ENCODE measurements at regions not wholly inside any gene's neighbourhood (a gene's known extent, or its start where the extent isn't known, plus 50 kb on each side); places are given as distances from the start of the nearest gene placed in this dataset.

GRCh38 chr1:79478160-79478559 lies 471.6 kb upstream of the ADGRL4 start:
- H3K27me3 ChIP-seq = no peaks in the 10 kb centered on the region
- DNase-seq = no peak
- no peaks in the 10 kb centered on the region for H3K9me3 ChIP-seq (replicated peaks)

DNA sequence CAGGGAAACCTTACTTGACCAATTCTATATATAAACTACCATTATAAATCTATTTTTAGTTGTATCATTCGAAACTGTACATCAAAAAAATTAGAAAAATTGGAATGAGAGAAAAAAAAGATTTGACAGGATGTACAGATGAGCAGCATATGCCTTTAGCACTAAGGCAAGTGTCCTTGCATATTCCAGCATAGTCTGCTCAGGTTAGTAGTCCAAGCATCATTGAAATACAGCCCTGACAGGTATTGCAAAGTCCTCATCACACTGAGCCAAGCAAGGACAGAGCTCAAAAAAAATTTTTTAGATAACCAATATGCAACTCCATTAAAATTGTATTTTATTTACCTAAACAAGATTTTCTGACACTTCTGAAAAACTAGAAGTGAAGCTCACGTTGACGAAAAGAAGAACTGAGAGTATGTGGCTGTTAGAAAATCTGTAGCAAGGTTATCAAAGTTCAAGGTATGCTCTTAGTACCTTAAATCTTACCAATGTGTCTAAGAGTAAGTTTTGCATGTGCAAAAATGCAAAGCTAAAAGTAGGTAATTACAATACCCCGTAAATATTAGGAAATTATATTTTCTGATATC lies 465.6 kb upstream of the ADGRL4 start:
- Histone ChIP-seq H3K9me3 (replicated peaks) (no peaks in the 10 kb centered on the region), H3K4me1 (no peaks in the 10 kb centered on the region), H3K27me3 (no peaks in the 10 kb centered on the region), H3K36me3 (no peaks in the 10 kb centered on the region), H3K27ac (no peak overlapping the region), H3K4me3 (no peak overlapping the region)
- no peak for DNase-seq

More at GRCh38 chr1:79478160-79478559, 471.6 kb upstream of the ADGRL4 start:
- H3K4me3 ChIP-seq = no peak overlapping the region
- H3K36me3 ChIP-seq = no peaks in the 10 kb centered on the region
- no peaks in the 10 kb centered on the region for H3K4me1 ChIP-seq
- no peak overlapping the region for H3K27ac ChIP-seq

DNA sequence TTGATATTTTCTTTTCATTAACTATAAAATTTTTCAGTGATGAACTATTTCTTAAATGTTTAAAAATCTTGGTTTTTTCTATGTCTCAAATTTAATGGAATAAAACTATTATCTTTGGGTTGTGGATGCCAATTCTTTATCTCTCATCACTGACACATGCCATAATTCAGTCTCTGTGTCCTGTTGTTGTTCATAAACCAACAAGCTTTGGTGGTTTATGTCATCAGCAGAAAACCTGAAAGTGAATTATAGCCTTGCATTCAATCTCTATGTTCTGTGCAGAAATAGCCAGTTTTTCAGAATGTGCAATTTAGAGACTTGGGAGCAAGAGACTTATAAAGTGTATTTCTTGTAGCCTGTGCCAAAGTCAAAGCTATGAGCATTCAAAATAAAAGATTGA lies 462.6 kb upstream of the ADGRL4 start:
- Histone ChIP-seq H3K4me3 (no peak overlapping the region), H3K36me3 (no peaks in the 10 kb centered on the region), H3K27ac (no peak overlapping the region), H3K9me3 (replicated peaks) (no peaks in the 10 kb centered on the region), H3K27me3 (no peaks in the 10 kb centered on the region), H3K4me1 (no peaks in the 10 kb centered on the region)
- DNase-seq = no peak

DNA sequence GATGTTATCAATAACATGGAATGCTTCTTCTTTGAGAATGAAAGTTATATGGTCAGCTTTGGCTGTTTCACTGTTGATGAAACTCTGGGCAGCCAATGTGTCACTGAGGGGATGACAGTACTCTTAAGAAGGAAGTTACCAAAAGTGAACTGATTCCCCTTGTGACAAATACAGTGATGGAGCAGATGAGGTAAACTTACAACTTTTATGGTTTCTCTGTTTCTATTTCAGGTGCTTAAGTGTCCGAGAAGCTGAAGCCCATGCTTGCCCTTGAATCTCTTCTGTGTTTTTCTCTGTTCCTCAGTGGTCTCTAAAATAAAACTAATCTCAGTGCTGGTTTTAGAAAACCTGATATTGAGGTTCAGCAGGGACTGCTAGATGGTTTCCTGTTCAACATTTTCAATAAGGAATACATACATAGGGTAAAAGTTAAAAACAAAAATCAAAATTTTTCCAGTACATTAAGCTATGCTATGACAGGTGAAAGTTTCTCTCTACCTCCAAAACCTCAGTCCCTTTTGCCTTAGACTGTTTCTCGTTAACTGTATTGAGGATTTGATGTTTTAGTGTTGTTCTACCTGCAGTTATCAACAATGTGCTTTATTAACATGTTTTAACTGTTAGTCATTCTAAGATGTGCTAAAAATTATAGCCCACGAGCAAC lies 454.4 kb upstream of the ADGRL4 start:
- Histone ChIP-seq H3K27ac (no peak overlapping the region), H3K4me1 (no peaks in the 10 kb centered on the region), H3K36me3 (no peaks in the 10 kb centered on the region), H3K4me3 (no peak overlapping the region), H3K27me3 (no peaks in the 10 kb centered on the region), H3K9me3 (replicated peaks) (no peaks in the 10 kb centered on the region)
- no peak for DNase-seq

GRCh38 chr1:79457562-79458224 lies 451.2 kb upstream of the ADGRL4 start:
- no peak overlapping the region for H3K4me3 ChIP-seq
- H3K36me3 ChIP-seq = no peaks in the 10 kb centered on the region
- H3K27ac ChIP-seq = no peak overlapping the region
- no peaks in the 10 kb centered on the region for H3K27me3 ChIP-seq
- no peak for DNase-seq
- no peaks in the 10 kb centered on the region for H3K4me1 ChIP-seq
- no peaks in the 10 kb centered on the region for H3K9me3 ChIP-seq (replicated peaks)

DNA sequence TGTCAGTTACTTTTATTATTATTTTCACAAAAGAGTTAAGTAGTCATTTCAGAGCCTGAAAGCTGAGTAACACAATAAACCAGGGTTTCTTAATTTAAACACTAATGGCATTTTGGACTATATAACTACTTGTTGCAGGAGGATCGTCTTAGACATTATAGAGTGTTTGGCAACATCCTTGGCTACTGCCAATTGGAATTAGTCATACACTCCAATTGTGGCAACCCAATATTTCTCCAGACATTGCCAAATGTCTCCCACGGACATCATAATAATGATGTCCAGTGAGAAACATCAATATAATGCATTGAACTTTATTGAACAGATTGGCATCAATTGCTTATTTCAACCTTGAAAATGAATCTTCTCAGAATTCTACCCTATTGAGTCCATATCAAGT lies 441.9 kb upstream of the ADGRL4 start:
- no peaks in the 10 kb centered on the region for H3K9me3 ChIP-seq (replicated peaks)
- H3K4me3 ChIP-seq = no peak overlapping the region
- DNase-seq = no peak
- no peaks in the 10 kb centered on the region for H3K36me3 ChIP-seq
- H3K27ac ChIP-seq = no peak overlapping the region
- no peaks in the 10 kb centered on the region for H3K4me1 ChIP-seq
- no peaks in the 10 kb centered on the region for H3K27me3 ChIP-seq

DNA sequence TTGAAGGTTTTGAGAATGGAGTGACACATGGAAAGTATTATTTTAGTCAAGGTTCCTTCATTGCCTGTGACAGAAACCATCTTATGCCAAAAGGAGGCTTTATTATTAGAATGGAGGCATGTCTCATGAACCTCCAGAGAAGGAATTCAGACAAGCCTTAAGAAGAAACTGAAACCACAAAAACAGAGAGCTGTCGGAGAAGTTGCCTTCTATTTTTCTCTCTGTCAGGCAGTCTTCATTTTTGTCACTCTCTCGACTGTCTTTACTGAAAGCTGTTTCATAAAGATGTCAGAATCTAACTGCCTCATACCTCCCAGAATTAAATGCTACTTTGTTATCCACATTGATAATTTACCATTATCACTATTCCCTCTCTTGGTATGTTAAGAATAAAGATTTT lies 434.7 kb upstream of the ADGRL4 start:
- Histone ChIP-seq H3K27ac (no peak overlapping the region), H3K27me3 (no peaks in the 10 kb centered on the region), H3K9me3 (replicated peaks) (no peaks in the 10 kb centered on the region), H3K36me3 (no peaks in the 10 kb centered on the region), H3K4me1 (no peaks in the 10 kb centered on the region), H3K4me3 (no peak overlapping the region)
- no peak for DNase-seq

DNA sequence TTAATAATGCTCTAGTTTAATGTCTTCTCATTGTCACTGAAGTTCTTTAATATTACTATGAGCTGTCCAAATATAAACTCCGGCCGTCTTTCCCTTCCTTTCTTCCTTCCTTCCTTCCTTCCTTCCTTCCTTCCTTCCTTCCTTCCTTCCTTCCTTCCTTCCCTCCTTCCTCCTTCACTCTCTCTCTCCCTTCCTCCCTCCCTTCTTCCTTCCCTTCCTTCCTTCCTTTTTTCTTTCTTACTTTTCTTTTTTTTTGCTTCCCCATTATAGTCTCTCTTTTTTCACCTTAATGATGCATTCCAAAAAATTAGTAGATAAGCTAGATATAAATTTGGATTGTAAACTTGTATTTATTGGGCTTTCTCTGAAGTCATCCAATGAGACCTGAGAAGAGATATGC lies 431.0 kb upstream of the ADGRL4 start:
- Histone ChIP-seq H3K4me3 (no peak overlapping the region), H3K27me3 (no peaks in the 10 kb centered on the region), H3K4me1 (no peaks in the 10 kb centered on the region), H3K36me3 (no peaks in the 10 kb centered on the region), H3K27ac (no peak overlapping the region), H3K9me3 (replicated peaks) (no peaks in the 10 kb centered on the region)
- no peak for DNase-seq

- H3K27me3 ChIP-seq = no peaks in the 10 kb centered on the region
- H3K27ac ChIP-seq = no peak overlapping the region
- no peak overlapping the region for H3K4me3 ChIP-seq
- DNase-seq = no peak
- no peaks in the 10 kb centered on the region for H3K9me3 ChIP-seq (replicated peaks)
- no peaks in the 10 kb centered on the region for H3K4me1 ChIP-seq
- H3K36me3 ChIP-seq = no peaks in the 10 kb centered on the region
Measured at GRCh38 chr1:79431340-79431739, 424.8 kb upstream of the ADGRL4 start.

DNA sequence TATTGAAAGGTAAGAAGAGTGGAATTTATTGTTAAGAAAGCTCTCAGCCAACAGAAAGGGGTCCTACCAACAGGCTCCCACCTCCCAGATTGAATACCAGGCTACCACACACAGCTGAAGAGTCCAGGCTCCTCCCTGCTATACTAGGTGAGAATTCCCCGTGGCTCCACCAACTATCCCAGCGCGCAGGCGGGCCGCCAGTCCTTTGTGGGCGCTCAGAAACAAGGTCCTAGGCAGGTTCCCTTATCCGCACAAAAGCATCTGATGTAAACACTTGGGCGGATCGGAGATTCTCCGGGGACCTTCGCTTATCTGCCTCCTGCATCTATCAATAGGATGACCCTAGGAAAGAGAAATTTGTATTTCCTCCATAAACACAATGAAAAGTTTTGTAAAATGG lies 423.9 kb upstream of the ADGRL4 start:
- H3K27ac ChIP-seq = no peak overlapping the region
- DNase-seq = no peak
- H3K4me1 ChIP-seq = no peaks in the 10 kb centered on the region
- H3K27me3 ChIP-seq = no peaks in the 10 kb centered on the region
- no peaks in the 10 kb centered on the region for H3K36me3 ChIP-seq
- H3K9me3 ChIP-seq (replicated peaks) = no peaks in the 10 kb centered on the region
- no peak overlapping the region for H3K4me3 ChIP-seq

DNA sequence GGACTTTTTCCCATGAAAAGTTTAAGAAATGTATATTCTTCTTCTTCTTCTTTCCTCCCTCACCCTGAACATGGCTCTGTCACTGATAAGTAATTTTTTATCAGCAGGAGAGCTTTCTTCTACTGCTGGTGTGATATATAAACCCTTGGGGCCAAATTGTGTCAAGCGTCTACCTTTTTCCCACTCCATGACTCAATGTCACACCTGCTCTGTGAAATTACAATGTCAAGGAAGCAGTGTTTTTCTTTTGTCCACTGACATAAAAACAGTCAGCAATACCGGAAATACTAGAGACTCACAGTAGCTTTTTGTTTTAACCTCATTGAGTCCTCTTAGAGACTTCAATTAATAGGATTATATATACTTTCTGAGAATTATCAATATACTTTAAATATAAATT lies 416.2 kb upstream of the ADGRL4 start:
- Histone ChIP-seq H3K4me1 (peaks cover 10% of the 10 kb centered on the region), H3K27ac (peak overlapping the region; percentile 56), H3K27me3 (no peaks in the 10 kb centered on the region), H3K4me3 (no peak overlapping the region), H3K36me3 (no peaks in the 10 kb centered on the region), H3K9me3 (replicated peaks) (no peaks in the 10 kb centered on the region)
- peak; percentile 7 to 58 for DNase-seq

GRCh38 chr1:79398501-79398900 lies 392.0 kb upstream of the ADGRL4 start:
- H3K27me3 ChIP-seq = no peaks in the 10 kb centered on the region
- no peak overlapping the region for H3K4me3 ChIP-seq
- no peaks in the 10 kb centered on the region for H3K9me3 ChIP-seq (replicated peaks)
- DNase-seq = no peak
- no peaks in the 10 kb centered on the region for H3K36me3 ChIP-seq
- no peaks in the 10 kb centered on the region for H3K4me1 ChIP-seq
- H3K27ac ChIP-seq = no peak overlapping the region

DNA sequence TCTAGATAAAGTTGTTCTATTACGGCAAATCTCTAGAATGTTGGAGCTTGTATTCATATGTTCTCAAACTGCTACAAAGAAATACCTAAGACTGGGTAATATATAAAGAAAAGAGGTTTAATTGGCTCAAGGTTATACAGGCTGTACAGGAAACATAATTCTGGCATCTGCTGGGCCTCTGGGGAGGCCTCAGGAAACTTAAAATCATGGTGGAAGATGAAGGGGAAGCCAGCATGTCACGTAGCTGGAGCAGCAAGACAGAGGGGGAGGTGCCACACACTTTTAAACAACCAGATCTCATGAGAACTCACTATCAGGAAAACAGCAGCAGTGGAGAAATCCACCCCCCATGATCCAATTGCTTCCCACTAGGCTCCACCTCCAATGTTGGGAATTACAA lies 390.4 kb upstream of the ADGRL4 start:
- no peaks in the 10 kb centered on the region for H3K9me3 ChIP-seq (replicated peaks)
- H3K27ac ChIP-seq = no peak overlapping the region
- no peaks in the 10 kb centered on the region for H3K4me1 ChIP-seq

DNA sequence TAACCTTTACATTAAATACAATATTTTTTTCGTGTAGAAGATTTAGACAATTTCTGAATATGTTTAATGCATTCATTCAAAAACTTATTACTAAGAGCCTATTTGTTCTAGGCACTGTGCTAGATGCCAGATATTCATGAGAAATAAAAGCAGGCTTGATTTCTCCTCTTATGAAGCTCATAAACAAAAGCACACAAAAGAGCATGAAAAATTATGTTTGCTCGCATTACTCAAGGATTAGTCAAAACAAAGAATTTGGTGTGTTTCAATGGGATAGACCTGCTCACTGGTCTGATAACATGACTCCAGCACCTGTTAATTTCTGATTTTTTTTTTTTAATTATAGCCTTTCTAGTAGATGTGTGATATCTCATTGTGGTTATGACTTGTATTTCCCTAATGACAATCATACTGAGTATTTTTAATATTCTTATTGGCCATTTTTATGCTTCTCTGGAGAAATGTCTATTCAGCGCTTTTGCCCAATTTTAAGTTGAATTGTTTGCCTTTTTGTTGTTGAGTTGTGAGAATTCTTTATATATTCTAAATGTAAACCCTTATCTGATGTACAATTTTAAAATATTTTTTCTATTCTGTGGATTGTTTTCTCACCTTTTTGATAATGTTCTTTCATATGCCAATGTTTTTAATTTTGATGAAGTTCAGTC lies 382.3 kb upstream of the ADGRL4 start:
- DNase-seq = peak in 1 of 2 experiments; percentile 47
- Histone ChIP-seq H3K4me1 (peaks cover 13% of the 10 kb centered on the region), H3K9me3 (replicated peaks) (no peaks in the 10 kb centered on the region), H3K27ac (peak overlapping the region; percentile 34), H3K27me3 (no peaks in the 10 kb centered on the region), H3K4me3 (no peak overlapping the region), H3K36me3 (no peaks in the 10 kb centered on the region)

More for the DNA sequence above, 390.4 kb upstream of the ADGRL4 start:
- H3K27me3 ChIP-seq = no peaks in the 10 kb centered on the region
- H3K4me3 ChIP-seq = no peak overlapping the region
- no peaks in the 10 kb centered on the region for H3K36me3 ChIP-seq
- DNase-seq = no peak

DNA sequence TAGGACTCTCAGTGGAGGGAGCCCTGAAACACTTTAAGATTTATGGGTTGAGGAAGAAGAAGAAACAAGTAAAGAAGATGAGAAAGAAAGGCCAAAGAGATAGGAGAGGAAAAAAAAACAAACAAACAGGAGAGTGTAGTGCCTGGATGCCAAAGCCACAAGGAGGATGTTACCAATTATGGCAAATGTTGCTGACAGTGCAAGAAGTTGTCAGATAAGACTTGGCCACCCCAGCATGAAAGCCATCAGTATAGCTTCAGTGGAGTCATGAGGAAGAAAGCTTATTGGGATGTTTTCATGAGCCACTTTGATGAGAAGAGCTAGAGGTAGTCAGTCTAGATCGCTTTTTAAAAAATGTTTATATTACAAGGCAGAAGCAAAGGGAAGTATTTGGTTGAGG lies 380.2 kb upstream of the ADGRL4 start:
- H3K9me3 ChIP-seq (replicated peaks) = no peaks in the 10 kb centered on the region
- H3K4me1 ChIP-seq = peaks cover 13% of the 10 kb centered on the region
- no peaks in the 10 kb centered on the region for H3K27me3 ChIP-seq
- no peaks in the 10 kb centered on the region for H3K36me3 ChIP-seq
- no peak overlapping the region for H3K27ac ChIP-seq
- DNase-seq = no peak
- H3K4me3 ChIP-seq = no peak overlapping the region
